Left lung (tissue), 4 donors: ENCODE measurements at regions not wholly inside any gene's neighbourhood (a gene's known extent, or its start where the extent isn't known, plus 50 kb on each side); places are given as distances from the start of the nearest gene placed in this dataset.

ENCODE experiments used
- ATAC-seq: fragments of 200-7000 bp; cut with Tn5 transposase; one replicate; pipeline ENCODE4 v1.9.1; 2020; ENCODE audit warnings: moderate library complexity
- DNase-seq, 4 donors: peaks; one replicate each; pipeline ENCODE4 v3.0.0-alpha.2; 2013 to 2020
- H3K27ac ChIP-seq, 2 donors: fragments of 200-600 bp; sonication (generic) in 1 of 2; one replicate each; pipeline versions ENCODE4 v1.5.0 to v1.8.0; 2020 to 2021
- H3K27me3 ChIP-seq, 2 donors: fragments of 200-600 bp; sonication (generic) in 1 of 2; one replicate each; pipeline versions ENCODE4 v1.5.0 to v1.8.0; 2020 to 2021
- H3K36me3 ChIP-seq, 2 donors: fragments of 200-600 bp; sonication (generic) in 1 of 2; one replicate each; pipeline versions ENCODE4 v1.5.0 to v1.8.0; 2020 to 2021
- H3K4me1 ChIP-seq, 2 donors: fragments of 200-600 bp; one replicate each; pipeline ENCODE4 v1.8.0; 2021
- H3K4me3 ChIP-seq, 2 donors: fragments of 200-600 bp; sonication (generic) in 1 of 2; one replicate each; pipeline versions ENCODE4 v1.5.0 to v1.8.0; 2020 to 2021; ENCODE audit warnings: mild to moderate bottlenecking in 1 of 2
- H3K9me3 ChIP-seq, 2 donors: fragments of 200-600 bp; sonication (generic) in 1 of 2; one replicate each; pipeline versions ENCODE4 v1.5.0 to v1.8.0; 2020 to 2021
- CTCF ChIP-seq, 2 donors: fragments of 200-600 bp; sonication (generic) in 1 of 2; IDR thresholded peaks; one replicate each; pipeline versions ENCODE4 v1.5.0 to v1.8.0; 2021; ENCODE audit warnings: antibody characterized with exemption in 2 of 2
- intact Hi-C, 2 donors: fragments of 100-400 bp; cut with DNase I; formaldehyde crosslinking; loops; one replicate each; pipeline versions ENCODE4 v1.11.2 to v1.14.2; 2022
- donor health status: DM: no; HTN: yes; CAD: no.
- donor health status: DM: no; HTN: no; CAD: no.

GRCh38 chr3:18649666-18650363 lies 224.7 kb upstream of the SATB1 start:
- H3K9me3 ChIP-seq: no peaks in the 10 kb centered on the region
- H3K4me3 ChIP-seq: no peak overlapping the region

GRCh38 chr3:18648868-18649462 lies 223.8 kb upstream of the SATB1 start:
- DNase-seq (no peak), ATAC-seq (no peak)
- intact Hi-C loops: no loop called here
- H3K27me3 ChIP-seq: no peaks in the 10 kb centered on the region
- H3K36me3 ChIP-seq: no peaks in the 10 kb centered on the region
- H3K4me3 ChIP-seq: no peak overlapping the region
- H3K4me1 ChIP-seq: no peaks in the 10 kb centered on the region
- H3K9me3 ChIP-seq: no peaks in the 10 kb centered on the region
- TF ChIP-seq CTCF (IDR thresholded peaks at IDR 0.05): no peak
- H3K27ac ChIP-seq: no peak overlapping the region

More at GRCh38 chr3:18649666-18650363, 224.7 kb upstream of the SATB1 start:
- intact Hi-C loops: no loop called here
- Histone ChIP-seq H3K4me1 (no peaks in the 10 kb centered on the region), H3K27me3 (no peaks in the 10 kb centered on the region), H3K27ac (no peak overlapping the region), H3K36me3 (no peaks in the 10 kb centered on the region)
- ATAC-seq: no peak
- no peak for TF ChIP-seq CTCF (IDR thresholded peaks at IDR 0.05)
- no peak for DNase-seq

- Histone ChIP-seq H3K27ac (no peak overlapping the region), H3K27me3 (no peaks in the 10 kb centered on the region), H3K4me1 (no peaks in the 10 kb centered on the region), H3K9me3 (no peaks in the 10 kb centered on the region), H3K36me3 (no peaks in the 10 kb centered on the region), H3K4me3 (no peak overlapping the region)
- intact Hi-C loops: no loop called here
- no peak for TF ChIP-seq CTCF (IDR thresholded peaks at IDR 0.05)
- ATAC-seq (no peak), DNase-seq (no peak)
These were observed 223.0 kb upstream of the SATB1 start for GRCh38 chr3:18648159-18648558.

- no peaks in the 10 kb centered on the region for H3K36me3 ChIP-seq
- H3K27me3 ChIP-seq: no peaks in the 10 kb centered on the region
- H3K9me3 ChIP-seq: no peaks in the 10 kb centered on the region
- DNase-seq (no peak), ATAC-seq (no peak)
- H3K4me3 ChIP-seq: no peak overlapping the region
- H3K4me1 ChIP-seq: no peaks in the 10 kb centered on the region
- intact Hi-C loops: no loop called here
- TF ChIP-seq CTCF (IDR thresholded peaks at IDR 0.05): no peak
- H3K27ac ChIP-seq: no peak overlapping the region
These were observed 220.5 kb upstream of the SATB1 start for GRCh38 chr3:18645619-18646018.

- intact Hi-C loops: no loop called here
- Histone ChIP-seq H3K4me1 (no peaks in the 10 kb centered on the region), H3K4me3 (no peak overlapping the region), H3K9me3 (no peaks in the 10 kb centered on the region), H3K36me3 (no peaks in the 10 kb centered on the region), H3K27ac (no peak overlapping the region), H3K27me3 (no peaks in the 10 kb centered on the region)
- no peak for ATAC-seq
- DNase-seq: no peak
- TF ChIP-seq CTCF (IDR thresholded peaks at IDR 0.05): no peak
These were observed 218.1 kb upstream of the SATB1 start for GRCh38 chr3:18643281-18643680.
